MG63 (cell line): ENCODE measurements at regions not wholly inside any gene's neighbourhood (a gene's known extent, or its start where the extent isn't known, plus 50 kb on each side); places are given as distances from the start of the nearest gene placed in this dataset.

Experiments
- DNase-seq: peaks from one replicate; pipeline ENCODE4 v3.0.0-alpha.2; 2020
- H3K27me3 ChIP-seq: fragments of 250-450 bp; sonication (Bioruptor Pico); 2 replicates; pipeline ENCODE4 v1.5.1; 2020; ENCODE audit warnings: mild to moderate bottlenecking, moderate library complexity
- H3K36me3 ChIP-seq: fragments of 250-450 bp; sonication (Bioruptor Pico); 2 replicates; pipeline ENCODE4 v1.5.1; 2020; ENCODE audit warnings: mild to moderate bottlenecking, moderate library complexity
- H3K4me3 ChIP-seq: fragments of 250-450 bp; sonication (Bioruptor Pico); 2 replicates; pipeline ENCODE4 v1.5.1; 2020; ENCODE audit warnings: mild to moderate bottlenecking, moderate library complexity
- H3K9me3 ChIP-seq: fragments of 250-450 bp; sonication (Bioruptor Pico); 2 replicates; pipeline ENCODE4 v1.5.1; 2020; ENCODE audit warnings: mild to moderate bottlenecking, moderate library complexity

DNA sequence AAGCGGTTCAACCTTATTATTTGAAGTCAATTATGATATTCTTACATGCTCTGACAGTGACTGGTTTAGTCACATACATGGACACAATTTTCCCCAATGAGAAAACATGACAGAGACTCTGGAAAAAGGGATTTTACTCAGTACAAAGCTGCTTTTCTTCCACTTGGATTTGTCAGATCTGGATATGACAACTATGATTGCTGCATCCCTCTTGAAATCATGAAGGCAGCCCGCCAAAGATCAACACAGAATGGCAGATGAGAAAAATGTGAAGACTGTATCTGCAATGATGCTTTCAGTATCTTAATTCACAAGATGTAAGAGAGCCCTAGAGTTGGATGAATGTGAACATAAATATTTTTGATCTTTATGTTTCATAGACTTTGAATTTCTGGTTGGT lies 439.6 kb downstream of the CDH8 start:
- no peak for DNase-seq
- Histone ChIP-seq H3K27me3 (no peaks in the 10 kb centered on the region), H3K9me3 (no peaks in the 10 kb centered on the region), H3K36me3 (no peaks in the 10 kb centered on the region), H3K4me3 (no peak overlapping the region)

GRCh38 chr16:61595605-61596004 lies 440.6 kb downstream of the CDH8 start:
- DNase-seq: no peak
- Histone ChIP-seq H3K4me3 (no peak overlapping the region), H3K27me3 (no peaks in the 10 kb centered on the region), H3K9me3 (no peaks in the 10 kb centered on the region), H3K36me3 (no peaks in the 10 kb centered on the region)

GRCh38 chr16:61590577-61590976 lies 445.7 kb downstream of the CDH8 start:
- H3K27me3 ChIP-seq: no peaks in the 10 kb centered on the region
- no peaks in the 10 kb centered on the region for H3K9me3 ChIP-seq
- H3K4me3 ChIP-seq: no peak overlapping the region
- no peaks in the 10 kb centered on the region for H3K36me3 ChIP-seq
- DNase-seq: no peak

DNA sequence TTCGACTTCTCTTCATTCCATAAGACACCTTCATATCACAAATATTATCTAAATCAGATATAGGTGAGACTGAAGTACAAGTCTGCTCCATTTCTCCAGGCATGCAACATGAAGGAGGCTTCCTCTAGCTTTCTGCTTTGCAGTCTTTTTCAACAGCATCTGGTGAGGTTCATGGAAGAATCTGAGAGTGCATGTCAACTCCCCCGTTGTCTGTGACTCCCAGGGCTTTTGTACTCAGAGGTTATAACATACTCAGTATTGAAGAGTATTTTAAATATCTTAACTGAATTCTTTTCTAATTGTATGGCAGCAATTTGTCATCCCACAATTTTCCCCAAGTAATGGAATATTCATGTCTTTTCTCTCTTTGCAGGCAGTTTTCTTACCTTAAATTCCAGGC lies 448.7 kb downstream of the CDH8 start:
- H3K27me3 ChIP-seq: no peaks in the 10 kb centered on the region
- H3K4me3 ChIP-seq: no peak overlapping the region
- H3K36me3 ChIP-seq: no peaks in the 10 kb centered on the region
- no peak for DNase-seq
- H3K9me3 ChIP-seq: no peaks in the 10 kb centered on the region

- no peaks in the 10 kb centered on the region for H3K36me3 ChIP-seq
- no peaks in the 10 kb centered on the region for H3K27me3 ChIP-seq
- DNase-seq: no peak
- no peaks in the 10 kb centered on the region for H3K9me3 ChIP-seq
- no peak overlapping the region for H3K4me3 ChIP-seq
Measured at GRCh38 chr16:61581417-61582046, 454.7 kb downstream of the CDH8 start.

DNA sequence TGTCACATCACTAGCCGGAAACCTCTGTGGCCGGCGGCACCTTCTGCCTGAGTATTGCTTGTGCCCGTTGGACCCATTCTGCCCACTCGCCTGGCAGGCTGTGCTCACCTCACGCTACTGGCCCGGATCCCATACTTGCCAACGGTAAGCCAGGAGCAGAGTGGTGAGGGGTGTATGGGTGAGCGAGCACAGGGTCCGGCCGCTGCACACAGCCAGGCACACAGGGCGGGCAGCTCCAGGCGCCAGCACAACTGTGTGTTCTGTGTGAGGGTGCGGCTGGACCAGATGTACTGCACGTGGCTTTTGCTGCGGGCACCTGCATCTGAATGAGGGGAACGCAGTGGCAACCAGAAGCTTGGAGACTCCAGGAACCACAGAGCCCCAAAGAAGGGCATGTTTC lies 455.7 kb downstream of the CDH8 start:
- Histone ChIP-seq H3K9me3 (no peaks in the 10 kb centered on the region), H3K27me3 (no peaks in the 10 kb centered on the region), H3K36me3 (no peaks in the 10 kb centered on the region), H3K4me3 (no peak overlapping the region)
- no peak for DNase-seq

- DNase-seq: no peak
- Histone ChIP-seq H3K36me3 (no peaks in the 10 kb centered on the region), H3K27me3 (no peaks in the 10 kb centered on the region)
Measured at GRCh38 chr16:61579195-61579594, 457.0 kb downstream of the CDH8 start.

DNA sequence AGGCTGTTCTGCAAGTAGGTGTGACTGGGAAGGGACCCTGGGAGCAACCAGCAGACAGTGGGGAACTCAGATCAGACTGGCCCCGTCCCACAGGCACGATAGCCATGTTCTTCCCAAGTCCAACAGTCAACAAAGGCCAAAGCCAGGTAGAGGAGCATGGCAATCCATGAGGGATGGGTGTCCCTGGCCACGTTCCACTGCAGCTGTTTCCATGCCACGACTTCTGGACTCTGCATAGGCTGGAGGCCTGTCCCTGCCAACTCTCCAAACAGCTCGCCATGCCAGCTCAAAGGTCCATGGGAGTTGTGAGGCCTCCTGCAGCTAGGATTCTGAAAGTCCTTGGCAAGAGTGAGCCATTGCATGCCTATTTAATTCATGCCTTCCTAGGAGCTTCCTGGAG lies 459.8 kb downstream of the CDH8 start:
- Histone ChIP-seq H3K27me3 (no peaks in the 10 kb centered on the region), H3K36me3 (no peaks in the 10 kb centered on the region), H3K4me3 (no peak overlapping the region), H3K9me3 (no peaks in the 10 kb centered on the region)
- DNase-seq: no peak

More at GRCh38 chr16:61579195-61579594, 457.0 kb downstream of the CDH8 start:
- Histone ChIP-seq H3K9me3 (no peaks in the 10 kb centered on the region), H3K4me3 (no peak overlapping the region)

DNA sequence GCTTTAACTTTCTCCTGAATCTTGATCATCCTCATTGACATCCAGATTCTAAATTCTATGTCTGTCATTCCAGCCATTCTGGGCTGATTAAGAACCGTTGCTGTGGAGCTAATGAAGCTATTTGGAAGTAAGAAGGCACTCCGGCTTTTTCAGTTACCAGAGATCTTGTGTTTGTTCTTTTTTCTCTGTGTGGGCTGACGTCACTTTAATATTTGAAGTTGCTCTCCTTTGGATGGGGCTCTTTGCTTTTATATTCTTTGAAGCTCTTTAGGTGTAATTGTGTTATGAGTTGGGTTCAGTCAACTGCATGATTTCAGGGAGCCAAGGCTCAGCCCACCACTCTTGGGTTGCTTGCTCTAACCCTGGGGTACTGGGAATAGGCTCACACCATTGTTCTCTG lies 460.6 kb downstream of the CDH8 start:
- no peak overlapping the region for H3K4me3 ChIP-seq
- no peaks in the 10 kb centered on the region for H3K9me3 ChIP-seq
- no peaks in the 10 kb centered on the region for H3K36me3 ChIP-seq
- no peaks in the 10 kb centered on the region for H3K27me3 ChIP-seq
- no peak for DNase-seq

- Histone ChIP-seq H3K4me3 (no peak overlapping the region), H3K36me3 (no peaks in the 10 kb centered on the region), H3K9me3 (no peaks in the 10 kb centered on the region), H3K27me3 (no peaks in the 10 kb centered on the region)
- DNase-seq: no peak
Measured at GRCh38 chr16:61569028-61569427, 467.2 kb downstream of the CDH8 start.

GRCh38 chr16:61564716-61565115 lies 471.5 kb downstream of the CDH8 start:
- no peaks in the 10 kb centered on the region for H3K27me3 ChIP-seq
- no peaks in the 10 kb centered on the region for H3K36me3 ChIP-seq
- H3K9me3 ChIP-seq: no peaks in the 10 kb centered on the region
- no peak for DNase-seq
- no peak overlapping the region for H3K4me3 ChIP-seq

DNA sequence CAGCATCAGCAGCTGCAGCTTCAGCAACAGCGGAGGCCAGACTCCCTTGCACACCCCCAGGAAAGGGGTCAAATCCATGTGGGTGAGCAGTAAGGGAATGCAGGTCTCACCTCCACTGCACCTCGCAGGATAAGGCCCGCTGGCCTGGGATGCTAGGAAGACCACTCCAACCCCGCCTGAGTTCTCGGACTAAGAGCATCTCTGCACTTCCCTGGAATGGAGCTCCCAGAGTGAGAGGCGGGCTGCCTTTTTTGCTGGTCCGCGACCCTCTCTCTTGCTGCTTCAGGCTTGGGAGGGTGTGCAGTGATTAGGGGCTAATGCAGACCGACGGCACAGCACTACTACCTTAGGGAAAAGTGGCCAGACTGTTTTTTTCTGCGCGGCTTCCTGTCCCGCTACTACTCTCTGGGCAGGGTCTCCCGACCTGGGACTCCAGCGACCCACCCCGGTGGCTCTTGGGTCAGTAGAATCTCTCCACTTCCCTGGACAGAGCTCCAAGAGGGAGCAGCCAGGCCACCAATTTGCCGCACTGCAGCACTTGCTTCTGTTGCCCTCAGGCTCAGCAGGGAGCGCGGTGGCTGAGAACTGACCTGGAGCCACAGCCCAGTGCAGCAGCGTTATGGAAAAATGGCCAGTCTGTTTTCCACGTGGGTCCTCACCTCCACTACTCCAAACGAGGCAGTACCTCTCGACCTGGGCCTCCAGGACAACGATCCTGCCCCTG lies 480.4 kb downstream of the CDH8 start:
- no peak overlapping the region for H3K4me3 ChIP-seq
- no peak for DNase-seq
- H3K36me3 ChIP-seq: no peaks in the 10 kb centered on the region
- no peaks in the 10 kb centered on the region for H3K27me3 ChIP-seq
- H3K9me3 ChIP-seq: no peaks in the 10 kb centered on the region

DNA sequence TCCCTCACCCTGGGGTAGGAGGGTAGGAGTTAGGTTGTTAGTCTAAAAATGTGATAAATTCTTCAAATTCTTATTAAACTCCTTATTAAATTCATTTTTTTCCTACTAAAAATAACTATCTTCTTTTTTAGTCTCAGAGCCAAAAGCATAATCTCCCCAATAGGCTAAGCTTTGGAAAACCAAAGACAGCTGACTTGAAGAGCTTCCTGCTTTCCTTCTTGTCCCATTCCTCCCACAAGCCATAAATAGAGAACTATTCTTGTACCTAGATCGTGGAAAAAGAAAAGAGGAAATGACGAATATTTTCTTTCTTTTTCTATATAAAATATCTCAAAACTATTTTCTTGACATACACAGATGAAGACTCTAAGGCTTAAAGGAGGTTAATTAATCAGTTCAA lies 486.9 kb downstream of the CDH8 start:
- Histone ChIP-seq H3K36me3 (no peaks in the 10 kb centered on the region), H3K9me3 (no peaks in the 10 kb centered on the region), H3K4me3 (no peak overlapping the region), H3K27me3 (no peaks in the 10 kb centered on the region)
- DNase-seq: no peak

DNA sequence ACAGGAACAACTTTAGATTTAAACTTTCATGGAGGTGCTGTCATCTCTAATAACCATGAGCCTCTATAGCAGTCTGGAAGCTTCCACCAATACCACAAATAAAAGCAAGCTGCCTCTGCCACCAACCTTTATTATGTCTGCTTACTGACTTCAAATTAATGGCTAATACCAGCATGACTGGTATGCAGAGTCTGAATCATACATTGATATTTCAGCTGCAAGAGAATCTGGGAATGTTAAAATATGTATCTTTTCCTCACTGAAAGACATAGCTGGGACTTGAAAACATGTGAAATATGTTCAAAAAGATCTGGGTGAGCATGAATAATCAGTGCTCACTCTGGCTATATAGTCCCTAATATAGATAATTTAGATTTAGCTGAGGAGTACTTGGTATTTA lies 488.6 kb downstream of the CDH8 start:
- no peaks in the 10 kb centered on the region for H3K27me3 ChIP-seq

DNA sequence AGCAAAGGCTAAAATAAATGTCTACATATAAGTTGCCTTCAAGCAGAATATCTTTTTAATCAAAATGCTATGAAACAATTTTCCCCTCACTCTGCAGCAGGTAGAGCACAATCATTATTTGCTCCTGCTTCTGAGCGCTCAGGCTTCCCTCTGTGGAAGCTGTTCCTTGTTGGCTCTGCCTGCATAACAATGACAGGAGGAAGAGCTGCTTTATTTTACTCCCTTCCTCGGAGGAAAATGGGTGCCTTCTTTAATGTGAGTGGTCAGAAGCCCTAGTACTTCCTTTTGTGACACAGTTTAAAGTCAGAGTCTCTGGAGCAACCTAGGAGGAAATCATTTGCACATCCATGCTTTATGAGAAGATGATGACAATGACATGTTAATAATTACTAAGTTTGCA lies 492.1 kb downstream of the CDH8 start:
- H3K27me3 ChIP-seq: no peaks in the 10 kb centered on the region
- DNase-seq: no peak
- no peaks in the 10 kb centered on the region for H3K36me3 ChIP-seq
- no peaks in the 10 kb centered on the region for H3K9me3 ChIP-seq
- no peak overlapping the region for H3K4me3 ChIP-seq

More for the DNA sequence above, 488.6 kb downstream of the CDH8 start:
- Histone ChIP-seq H3K4me3 (no peak overlapping the region), H3K9me3 (no peaks in the 10 kb centered on the region), H3K36me3 (no peaks in the 10 kb centered on the region)
- no peak for DNase-seq

DNA sequence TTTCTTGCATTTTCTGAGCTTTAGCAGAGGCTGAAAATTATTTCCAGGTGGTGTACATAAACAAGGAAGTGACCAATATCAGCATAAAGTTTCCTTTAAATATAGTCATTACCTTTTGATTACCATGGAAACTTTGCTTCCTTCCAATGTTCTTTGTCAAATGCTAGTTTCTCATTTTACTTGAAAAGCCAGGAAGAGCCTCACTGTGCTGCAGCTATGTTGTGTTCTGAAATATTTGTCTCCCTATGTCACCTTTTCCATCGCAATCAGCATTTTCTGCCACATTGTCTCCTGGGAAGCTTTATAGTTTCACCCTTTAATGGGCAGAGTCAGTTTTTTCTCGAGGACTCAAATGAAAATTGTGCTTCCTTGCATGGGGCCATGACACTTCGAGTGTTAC lies 496.0 kb downstream of the CDH8 start:
- no peak for DNase-seq
- H3K4me3 ChIP-seq: no peak overlapping the region
- H3K36me3 ChIP-seq: no peaks in the 10 kb centered on the region
- no peaks in the 10 kb centered on the region for H3K27me3 ChIP-seq
- H3K9me3 ChIP-seq: no peaks in the 10 kb centered on the region

DNA sequence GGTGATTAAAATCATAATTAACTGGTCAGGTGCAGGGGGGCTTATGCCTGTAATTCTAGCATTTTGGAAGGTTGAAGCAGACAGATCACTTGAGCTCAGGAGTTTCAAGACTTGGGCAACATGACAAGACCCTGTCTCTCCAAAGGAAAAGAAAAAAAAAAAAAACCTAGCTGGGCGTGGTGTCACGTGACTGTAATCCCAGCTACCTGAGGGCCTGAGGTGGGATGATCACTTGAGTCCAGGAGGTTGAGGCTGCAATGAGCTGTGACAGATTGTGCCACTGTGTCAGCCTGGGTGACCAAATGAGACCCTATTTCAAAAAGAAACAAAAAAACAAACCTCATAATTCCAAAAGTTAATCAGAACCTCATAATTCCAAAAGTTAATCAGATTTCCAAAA lies 505.5 kb downstream of the CDH8 start:
- no peaks in the 10 kb centered on the region for H3K27me3 ChIP-seq
- no peaks in the 10 kb centered on the region for H3K9me3 ChIP-seq
- H3K4me3 ChIP-seq: no peak overlapping the region
- DNase-seq: no peak
- no peaks in the 10 kb centered on the region for H3K36me3 ChIP-seq

GRCh38 chr16:61500851-61501250 lies 535.4 kb downstream of the CDH8 start:
- Histone ChIP-seq H3K27me3 (no peaks in the 10 kb centered on the region), H3K36me3 (no peaks in the 10 kb centered on the region)
- DNase-seq: no peak

More at GRCh38 chr16:61500851-61501250, 535.4 kb downstream of the CDH8 start:
- H3K9me3 ChIP-seq: no peaks in the 10 kb centered on the region
- no peak overlapping the region for H3K4me3 ChIP-seq
